ENCODE measurements at regions not wholly inside any gene's neighbourhood (a gene's known extent, or its start where the extent isn't known, plus 50 kb on each side); places are given as distances from the start of the nearest gene placed in this dataset.
"Not testable (repeated sequence)": the region's sequence is repeated elsewhere in the genome, so short reads cannot be mapped to it uniquely, and the experiment has no call there.

DNA sequence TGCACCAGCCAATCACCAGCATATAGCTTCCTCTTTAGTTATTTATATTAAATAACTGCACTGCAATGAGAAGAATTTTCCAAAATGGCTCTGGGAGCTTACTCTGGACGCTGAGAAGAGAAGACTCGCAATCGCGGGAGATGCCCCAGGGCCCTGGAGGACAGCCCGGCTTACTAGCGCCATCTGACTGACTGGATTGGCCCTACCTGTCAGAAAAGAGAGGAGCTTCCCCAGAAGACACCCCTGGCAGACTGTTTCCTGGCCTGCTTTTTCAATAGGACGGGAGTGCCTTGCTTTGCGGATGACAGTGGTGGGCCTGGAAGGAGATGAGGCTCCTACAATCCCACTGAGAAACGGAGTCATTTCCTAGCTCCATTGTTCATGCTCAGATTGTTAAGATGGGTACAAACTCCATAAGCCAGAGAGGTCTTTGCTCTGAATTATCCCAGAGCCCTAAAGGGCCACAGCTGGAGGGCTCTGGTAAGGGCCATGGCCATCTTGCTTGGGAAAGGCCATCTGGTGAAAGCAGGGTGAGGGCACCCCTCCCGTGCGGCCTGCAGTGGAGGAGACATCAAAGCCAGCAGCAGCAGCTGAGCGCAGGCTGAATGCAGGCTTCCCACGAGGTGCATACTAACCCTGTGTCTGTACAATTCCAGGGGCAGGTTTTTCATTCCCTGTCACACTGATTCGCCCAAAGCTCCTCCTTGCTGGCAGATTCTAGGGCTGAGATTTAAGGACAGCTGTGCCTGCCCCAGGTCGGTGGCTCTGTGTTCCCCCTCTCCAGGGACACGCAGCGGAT is 92.1 kb downstream of the GALR1 start:
- no peak overlapping the region for H3K4me3 ChIP-seq (ENCODE audit: low read depth, low read length)
- DNase-seq (ENCODE audit: low read depth): no peak
- TF ChIP-seq, protein P1, sequence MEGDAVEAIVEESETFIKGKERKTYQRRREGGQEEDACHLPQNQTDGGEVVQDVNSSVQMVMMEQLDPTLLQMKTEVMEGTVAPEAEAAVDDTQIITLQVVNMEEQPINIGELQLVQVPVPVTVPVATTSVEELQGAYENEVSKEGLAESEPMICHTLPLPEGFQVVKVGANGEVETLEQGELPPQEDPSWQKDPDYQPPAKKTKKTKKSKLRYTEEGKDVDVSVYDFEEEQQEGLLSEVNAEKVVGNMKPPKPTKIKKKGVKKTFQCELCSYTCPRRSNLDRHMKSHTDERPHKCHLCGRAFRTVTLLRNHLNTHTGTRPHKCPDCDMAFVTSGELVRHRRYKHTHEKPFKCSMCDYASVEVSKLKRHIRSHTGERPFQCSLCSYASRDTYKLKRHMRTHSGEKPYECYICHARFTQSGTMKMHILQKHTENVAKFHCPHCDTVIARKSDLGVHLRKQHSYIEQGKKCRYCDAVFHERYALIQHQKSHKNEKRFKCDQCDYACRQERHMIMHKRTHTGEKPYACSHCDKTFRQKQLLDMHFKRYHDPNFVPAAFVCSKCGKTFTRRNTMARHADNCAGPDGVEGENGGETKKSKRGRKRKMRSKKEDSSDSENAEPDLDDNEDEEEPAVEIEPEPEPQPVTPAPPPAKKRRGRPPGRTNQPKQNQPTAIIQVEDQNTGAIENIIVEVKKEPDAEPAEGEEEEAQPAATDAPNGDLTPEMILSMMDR (IDR thresholded peaks at IDR 0.05; ENCODE audit: low read depth, low read length, missing control alignments): no peak
- in situ Hi-C loops (cut with HindIII; ENCODE audit: low sequenced_read_pairs): no loop called here

DNA sequence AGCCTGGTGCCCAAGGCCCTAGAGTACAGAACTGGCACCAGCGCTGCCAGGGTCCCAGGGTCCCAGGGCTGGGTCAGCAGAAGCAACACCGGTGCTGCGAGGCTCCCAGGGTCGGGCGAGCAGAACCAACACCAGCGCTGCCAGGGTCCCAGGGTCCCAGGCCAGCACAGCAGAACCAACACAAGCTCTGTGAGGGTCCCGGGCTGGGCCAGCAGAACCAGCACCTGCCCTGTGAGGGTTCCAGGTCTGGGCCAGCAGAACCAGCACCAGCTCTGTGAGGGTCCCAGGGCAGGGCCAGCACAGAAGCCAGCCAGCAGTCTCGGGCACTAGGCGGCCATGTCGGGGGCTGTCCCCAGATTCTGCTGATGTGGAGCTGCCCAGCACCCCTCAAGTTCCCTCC is 93.1 kb downstream of the GALR1 start:
- no peak overlapping the region for H3K4me3 ChIP-seq (ENCODE audit: low read depth, low read length)
- no peak for DNase-seq (ENCODE audit: low read depth)
- TF ChIP-seq, protein P1 (IDR thresholded peaks at IDR 0.05; ENCODE audit: low read depth, low read length, missing control alignments): no peak
- in situ Hi-C loops (cut with HindIII; ENCODE audit: low sequenced_read_pairs): no loop called here

DNA sequence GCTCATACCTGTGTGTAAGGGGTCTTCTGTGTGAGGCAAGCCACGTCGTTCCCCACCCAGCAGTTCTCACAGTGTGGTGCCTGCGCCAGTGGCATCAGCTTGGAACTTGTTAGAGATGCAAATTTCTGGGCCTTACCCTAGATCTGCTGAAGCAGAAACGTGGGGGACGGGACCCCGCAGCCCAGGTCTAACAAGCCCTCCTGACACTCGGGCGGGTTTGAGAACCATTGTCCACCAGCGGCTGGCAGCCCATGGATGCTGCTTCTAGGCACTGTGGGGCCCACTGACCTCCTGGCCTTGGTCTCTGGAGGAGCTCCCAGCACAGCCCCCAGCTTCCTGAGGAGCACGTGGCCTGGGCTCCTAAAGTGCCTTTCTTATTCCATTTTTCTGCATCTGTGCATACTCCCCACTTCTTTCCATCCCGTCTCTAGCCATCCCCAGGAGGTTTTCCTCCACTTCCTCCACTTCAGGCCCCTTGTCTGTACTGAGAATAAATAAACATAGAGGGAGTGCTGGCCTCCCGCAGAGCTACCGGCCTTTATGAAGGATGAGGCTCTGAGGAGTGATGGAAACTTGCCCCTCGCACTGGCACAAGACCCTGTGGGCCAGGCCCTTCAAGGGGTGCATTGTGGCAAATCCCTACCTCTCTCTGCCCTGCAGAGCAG is 94.3 kb downstream of the GALR1 start:
- H3K4me3 ChIP-seq (ENCODE audit: low read depth, low read length): no peak overlapping the region
- no peak for DNase-seq (ENCODE audit: low read depth)
- in situ Hi-C loops (cut with HindIII; ENCODE audit: low sequenced_read_pairs): no loop called here
- TF ChIP-seq, protein P1 (IDR thresholded peaks at IDR 0.05; ENCODE audit: low read depth, low read length, missing control alignments): no peak

DNA sequence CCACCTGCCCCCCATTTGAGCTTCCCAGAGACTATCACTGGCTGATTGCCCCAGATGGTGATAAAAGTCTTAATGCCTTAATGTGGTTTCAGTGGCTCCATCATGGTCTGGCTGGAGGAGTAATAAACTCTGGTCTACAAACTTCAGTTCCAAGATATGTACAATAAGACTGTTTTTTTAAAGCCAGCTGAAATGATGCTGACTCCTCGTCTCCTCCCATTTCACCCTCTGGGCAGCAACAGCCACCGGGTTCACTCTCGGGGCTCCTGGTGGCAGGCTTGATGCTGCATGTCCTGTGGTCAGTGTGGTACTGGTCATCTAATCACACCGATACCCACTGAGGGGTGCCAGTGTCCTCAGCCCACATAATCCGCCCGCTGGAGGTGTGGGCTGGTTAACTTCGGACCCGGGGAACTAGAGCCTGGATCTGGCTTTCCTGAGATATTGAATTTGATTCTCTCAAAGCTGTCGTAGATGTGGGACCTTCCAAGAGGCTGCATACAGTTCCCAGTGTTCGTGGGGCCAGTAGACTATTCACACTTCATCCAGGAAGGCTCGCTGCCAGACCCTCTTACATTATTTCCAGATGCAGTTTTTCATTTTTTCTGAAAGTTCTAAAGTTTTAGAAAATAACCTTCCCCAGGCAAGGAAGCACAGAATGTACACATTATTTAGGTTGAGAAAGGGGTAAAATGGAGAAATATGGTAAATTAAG is 95.3 kb downstream of the GALR1 start:
- TF ChIP-seq, protein P1 (IDR thresholded peaks at IDR 0.05; ENCODE audit: low read depth, low read length, missing control alignments): no peak
- no peak overlapping the region for H3K4me3 ChIP-seq (ENCODE audit: low read depth, low read length)
- in situ Hi-C loops (cut with HindIII; ENCODE audit: low sequenced_read_pairs): no loop called here
- DNase-seq (ENCODE audit: low read depth): no peak

DNA sequence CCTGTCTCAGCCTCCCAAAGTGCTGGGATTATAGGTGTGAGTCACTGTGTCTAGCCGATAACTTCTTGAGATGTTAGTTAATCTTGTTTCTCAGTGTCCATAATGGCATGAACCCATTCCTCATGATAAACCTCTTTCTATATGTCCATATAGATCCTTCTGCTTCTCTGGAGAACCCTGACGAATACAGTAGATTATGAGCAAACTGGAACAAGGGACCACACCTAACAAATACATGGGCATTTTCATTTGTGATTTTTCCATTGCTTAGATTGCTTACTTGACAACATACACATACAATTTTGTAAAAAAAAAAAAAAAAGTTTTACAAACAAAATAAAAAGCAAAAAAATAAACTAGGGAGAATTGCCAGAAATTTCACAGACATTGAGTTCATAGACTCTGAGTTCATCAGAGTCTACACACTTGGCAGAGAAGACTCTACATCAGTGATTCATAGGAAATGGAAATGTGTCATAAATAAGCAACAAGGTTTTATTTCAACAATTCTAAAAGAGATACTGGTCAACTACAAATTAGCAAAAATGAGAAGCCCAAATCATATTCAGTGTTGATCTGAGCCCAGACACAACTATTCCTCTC is 96.7 kb downstream of the GALR1 start:
- in situ Hi-C loops (cut with HindIII; ENCODE audit: low sequenced_read_pairs): no loop called here
- no peak overlapping the region for H3K4me3 ChIP-seq (ENCODE audit: low read depth, low read length)
- DNase-seq (ENCODE audit: low read depth): no peak
- TF ChIP-seq, protein P1 (IDR thresholded peaks at IDR 0.05; ENCODE audit: low read depth, low read length, missing control alignments): no peak

DNA sequence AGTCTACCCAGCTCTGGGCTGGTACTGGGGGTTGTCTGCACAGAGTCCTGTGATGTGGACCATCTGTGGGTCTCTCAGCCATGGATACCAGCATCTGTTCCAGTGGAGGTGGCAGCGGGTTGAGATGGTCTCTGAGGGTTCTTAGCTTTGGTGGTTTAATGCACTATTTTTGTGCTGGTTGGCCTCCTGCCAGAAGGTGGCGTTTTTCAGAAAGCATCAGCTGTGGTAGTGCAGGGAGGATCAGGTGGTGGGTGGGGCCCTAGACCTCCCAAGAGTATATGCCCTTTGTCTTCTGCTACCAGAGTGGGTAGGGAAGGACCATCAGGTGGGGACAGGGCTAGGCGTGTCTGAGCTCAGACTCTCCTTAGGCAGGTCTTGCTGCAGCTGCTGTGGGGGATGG is 103.7 kb downstream of the GALR1 start:
- DNase-seq (ENCODE audit: low read depth); in situ Hi-C loops (cut with HindIII; ENCODE audit: low sequenced_read_pairs); H3K4me3 ChIP-seq (ENCODE audit: low read depth, low read length): not testable (repeated sequence)

All from astrocyte of the cerebellum (primary cell).